Daoy (cell line): ENCODE measurements at regions not wholly inside any gene's neighbourhood (a gene's known extent, or its start where the extent isn't known, plus 50 kb on each side); places are given as distances from the start of the nearest gene placed in this dataset.
A peak's percentile ranks its signal among the peaks of the same experiment; 100 is the strongest.

Source experiments
- DNase-seq: peaks from one replicate; pipeline ENCODE4 v3.0.0-alpha.2; 2015; ENCODE audit warnings: low read depth

GRCh38 chr2:8195784-8196183 is 486.1 kb upstream of the ID2 start:
- no peak for DNase-seq

- DNase-seq, result no peak
Observed at GRCh38 chr2:8196316-8196715, 485.5 kb upstream of the ID2 start.

GRCh38 chr2:8197101-8197500 is 484.8 kb upstream of the ID2 start:
- DNase-seq, result no peak

GRCh38 chr2:8197825-8198224 is 484.0 kb upstream of the ID2 start:
- no peak for DNase-seq

DNA sequence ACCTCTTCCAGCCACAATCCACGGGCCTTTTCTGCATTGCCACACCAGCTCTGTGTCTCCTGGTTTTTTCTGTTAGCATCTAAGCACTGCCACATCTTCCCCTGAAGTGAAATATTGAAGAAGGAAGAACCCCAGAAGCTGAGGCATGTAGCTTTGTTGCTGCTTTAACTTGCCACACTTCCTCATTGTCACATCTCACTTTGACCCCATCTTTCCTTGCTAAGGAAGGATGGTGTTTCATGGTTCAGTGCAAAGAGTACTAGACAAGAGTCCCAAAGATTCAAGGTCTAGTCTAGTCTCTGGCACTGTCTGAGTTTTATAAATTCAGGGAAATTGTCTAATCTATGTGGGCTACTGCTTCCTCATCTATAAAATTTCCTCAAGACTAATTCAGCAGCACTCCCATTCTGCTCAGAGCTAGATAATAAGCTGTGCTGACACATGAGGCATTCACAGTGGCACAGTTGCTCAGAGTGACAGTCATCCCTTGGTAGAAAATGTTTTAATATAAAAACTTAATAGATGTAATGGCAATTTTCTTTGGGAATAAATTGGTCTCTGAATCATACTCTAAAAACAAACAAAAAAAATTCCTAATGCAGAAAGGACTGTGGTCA is 483.0 kb upstream of the ID2 start:
- no peak for DNase-seq

GRCh38 chr2:8202132-8202531 is 479.7 kb upstream of the ID2 start:
- no peak for DNase-seq

- no peak for DNase-seq
Observed at GRCh38 chr2:8203364-8203763, 478.5 kb upstream of the ID2 start.

GRCh38 chr2:8204711-8205110 is 477.1 kb upstream of the ID2 start:
- no peak for DNase-seq

GRCh38 chr2:8209494-8209893 is 472.4 kb upstream of the ID2 start:
- no peak for DNase-seq

DNA sequence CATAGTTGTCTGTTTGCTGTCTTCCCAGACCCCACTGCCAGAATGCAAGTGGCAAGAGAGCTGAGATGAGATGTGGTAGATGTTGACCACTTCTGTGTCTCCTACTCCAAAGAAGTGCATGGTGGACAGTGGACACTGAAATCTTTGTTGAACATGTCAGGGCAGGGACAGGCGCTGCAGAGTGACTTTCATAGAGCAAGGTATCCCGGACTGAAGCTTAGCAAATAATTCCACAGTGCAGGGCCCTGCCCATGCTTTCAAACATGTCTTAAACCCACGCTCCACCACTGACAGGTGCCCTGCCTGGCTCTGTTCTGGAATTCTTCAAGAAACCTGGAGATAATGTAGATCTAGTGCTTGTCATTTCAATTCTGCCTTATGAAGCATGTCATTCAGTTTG is 470.5 kb upstream of the ID2 start:
- no peak for DNase-seq

- DNase-seq, result no peak
Observed at GRCh38 chr2:8212239-8212638, 469.6 kb upstream of the ID2 start.

- no peak for DNase-seq
Observed at GRCh38 chr2:8214036-8214615, 467.7 kb upstream of the ID2 start.

DNA sequence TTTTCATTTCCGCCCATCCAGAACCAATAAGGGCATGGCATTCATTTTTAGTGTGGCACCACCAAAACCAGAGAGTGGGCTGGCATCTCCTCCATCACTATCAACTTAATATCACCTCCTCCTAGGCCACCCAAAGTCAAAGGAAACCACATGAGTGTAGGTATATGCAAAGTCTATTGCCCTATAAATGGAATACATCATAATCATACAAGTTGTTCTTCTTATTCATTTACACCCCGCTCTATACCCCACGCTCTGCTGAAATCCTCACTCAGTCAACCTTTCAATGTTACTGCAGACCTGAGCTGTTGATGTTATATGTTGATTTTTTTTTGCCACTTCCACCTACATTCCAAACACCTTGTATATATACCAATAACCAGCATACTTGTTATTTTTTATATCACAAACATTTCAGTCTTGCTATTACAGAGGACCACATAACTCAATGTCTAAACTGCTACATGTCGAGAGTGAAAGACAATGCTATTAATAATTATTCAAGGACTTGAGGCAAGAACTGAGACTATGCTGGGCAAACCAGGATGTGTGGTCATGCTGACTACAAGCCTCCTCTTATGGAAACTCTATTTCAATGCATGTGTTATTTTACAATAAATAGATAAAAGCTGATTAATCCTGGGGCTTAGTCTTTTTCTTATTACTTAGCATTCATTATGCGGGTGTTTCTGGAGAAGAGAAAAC is 466.5 kb upstream of the ID2 start:
- DNase-seq, result no peak

GRCh38 chr2:8215982-8216381 is 465.9 kb upstream of the ID2 start:
- DNase-seq, result no peak

GRCh38 chr2:8216397-8216796 is 465.5 kb upstream of the ID2 start:
- no peak for DNase-seq

DNA sequence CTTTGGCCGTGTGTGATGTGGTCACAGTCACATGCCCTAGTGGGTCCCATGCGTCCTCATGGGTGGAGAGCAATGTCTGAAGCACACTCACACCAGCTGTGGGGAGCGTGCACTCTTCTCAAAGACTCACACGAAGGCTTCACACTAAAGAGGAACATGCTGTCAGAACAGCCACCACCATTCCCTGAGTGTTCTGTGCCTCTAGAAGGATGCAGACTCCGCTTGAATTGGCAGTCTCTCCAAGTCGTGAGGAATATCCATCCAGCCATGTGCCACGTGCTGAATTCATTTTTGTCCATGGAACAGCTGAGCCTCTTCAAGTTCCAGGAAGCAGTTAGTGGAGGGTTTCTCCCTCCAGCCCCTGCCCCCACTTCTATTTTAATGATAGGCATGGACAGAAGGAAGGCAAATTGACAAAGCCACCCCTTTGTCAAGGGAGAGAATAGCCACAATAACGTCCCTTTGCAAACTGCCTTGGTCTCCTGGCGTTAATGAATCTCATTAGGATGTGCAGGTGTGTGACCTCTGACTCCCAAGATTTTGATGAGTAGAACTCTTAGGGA is 464.3 kb upstream of the ID2 start:
- DNase-seq, result no peak

- no peak for DNase-seq
Observed at GRCh38 chr2:8219096-8219495, 462.8 kb upstream of the ID2 start.

DNA sequence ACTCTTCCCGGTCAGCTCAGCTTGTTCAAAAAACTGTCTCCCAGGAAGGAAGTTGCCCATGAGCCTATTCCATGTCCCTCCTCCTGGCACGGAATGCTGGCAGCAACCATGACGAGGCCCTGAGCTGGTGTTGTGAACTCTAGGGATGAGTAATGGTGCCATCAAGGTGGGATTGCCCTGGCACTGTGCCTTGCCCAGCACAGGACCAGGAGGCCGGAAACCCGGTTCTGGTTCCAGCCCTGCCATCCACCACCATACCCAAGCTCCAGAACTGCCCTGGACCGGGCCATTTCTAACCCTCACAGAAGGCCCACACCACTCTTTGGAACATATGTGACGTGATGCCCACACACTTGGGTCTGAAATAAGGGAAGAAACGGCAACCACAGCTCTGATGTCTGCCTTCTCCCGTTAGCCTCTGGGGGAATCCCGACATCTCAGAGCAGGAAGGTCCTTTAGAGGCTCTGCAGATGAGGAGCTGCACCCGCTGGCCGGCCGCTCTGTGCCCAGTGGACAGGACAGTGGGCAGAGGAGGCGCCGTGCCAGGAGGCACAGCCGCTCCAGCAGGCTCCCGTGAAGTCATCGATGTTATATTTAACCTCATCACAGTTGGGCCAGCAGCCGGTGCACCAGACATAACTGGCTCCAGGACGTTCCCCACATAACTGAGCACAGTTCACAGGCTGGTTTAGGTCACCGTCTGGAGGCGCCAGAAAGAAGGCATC is 462.1 kb upstream of the ID2 start:
- DNase-seq, result peak; percentile 4

DNA sequence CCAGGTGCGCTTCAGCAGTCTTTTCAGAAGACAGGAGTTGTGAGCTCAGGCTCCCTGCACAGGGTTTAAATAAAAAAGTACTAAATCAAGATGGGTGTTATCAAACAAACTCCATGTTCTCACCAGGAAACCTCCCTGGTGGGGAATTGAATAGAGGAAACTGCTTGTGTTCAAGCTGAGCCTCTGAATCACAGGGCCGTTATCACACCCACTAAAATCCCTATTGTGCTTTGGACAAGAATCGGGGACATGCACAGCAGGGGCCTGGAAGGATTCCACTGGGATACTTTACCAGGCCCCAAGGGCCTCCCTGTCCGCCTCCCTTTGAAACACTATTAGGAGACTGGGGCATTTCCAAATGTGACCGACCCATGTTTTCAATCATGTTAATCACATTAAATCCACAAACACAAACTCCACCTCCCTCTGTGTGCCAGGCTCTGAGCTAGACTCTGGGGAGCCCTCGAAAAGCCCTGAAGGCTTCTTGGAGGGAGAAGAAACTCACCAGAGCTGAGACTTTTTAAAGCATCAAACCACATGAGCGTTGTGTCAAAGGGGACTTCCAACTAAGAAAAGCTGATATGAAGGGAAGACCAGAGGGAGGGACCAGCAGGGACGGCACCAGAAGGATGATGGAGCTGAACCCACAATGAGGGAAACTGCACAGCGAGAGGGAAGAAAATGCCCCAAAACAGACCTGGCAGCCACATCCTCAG is 458.7 kb upstream of the ID2 start:
- DNase-seq, result no peak

DNA sequence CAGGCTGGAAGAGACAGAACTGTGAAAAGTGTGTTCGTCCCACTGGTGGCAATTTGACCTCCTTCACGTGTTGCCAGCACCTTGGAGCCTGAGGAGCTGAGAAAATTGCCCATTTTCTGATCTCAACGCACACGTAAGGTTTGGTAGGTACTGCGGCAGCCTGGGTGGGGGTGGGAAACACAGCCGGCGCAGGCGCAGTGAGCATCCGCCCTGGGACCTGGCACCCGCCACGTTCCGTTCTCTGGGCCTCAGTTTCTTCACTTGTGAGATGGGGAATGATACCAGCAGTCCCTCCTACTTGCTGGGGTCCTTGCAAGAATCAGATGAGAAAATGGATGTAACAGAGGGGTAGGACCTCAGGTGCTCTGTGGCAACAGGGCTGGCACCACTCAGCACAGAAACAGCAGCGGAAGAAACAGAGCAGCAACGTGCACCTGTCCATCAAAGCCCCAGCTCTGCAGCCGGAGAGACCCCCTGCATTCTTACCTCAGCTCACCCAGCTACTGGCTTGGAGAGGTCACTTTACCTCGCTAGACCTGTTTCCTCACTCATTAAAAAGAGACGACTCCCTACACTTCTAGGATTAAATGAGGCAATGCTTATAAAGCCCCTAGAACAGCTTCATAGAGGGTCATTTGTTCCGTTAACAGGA is 458.0 kb upstream of the ID2 start:
- DNase-seq, result no peak
